ENCODE measurements at regions not wholly inside any gene's neighbourhood (a gene's known extent, or its start where the extent isn't known, plus 50 kb on each side); places are given as distances from the start of the nearest gene placed in this dataset.

DNA sequence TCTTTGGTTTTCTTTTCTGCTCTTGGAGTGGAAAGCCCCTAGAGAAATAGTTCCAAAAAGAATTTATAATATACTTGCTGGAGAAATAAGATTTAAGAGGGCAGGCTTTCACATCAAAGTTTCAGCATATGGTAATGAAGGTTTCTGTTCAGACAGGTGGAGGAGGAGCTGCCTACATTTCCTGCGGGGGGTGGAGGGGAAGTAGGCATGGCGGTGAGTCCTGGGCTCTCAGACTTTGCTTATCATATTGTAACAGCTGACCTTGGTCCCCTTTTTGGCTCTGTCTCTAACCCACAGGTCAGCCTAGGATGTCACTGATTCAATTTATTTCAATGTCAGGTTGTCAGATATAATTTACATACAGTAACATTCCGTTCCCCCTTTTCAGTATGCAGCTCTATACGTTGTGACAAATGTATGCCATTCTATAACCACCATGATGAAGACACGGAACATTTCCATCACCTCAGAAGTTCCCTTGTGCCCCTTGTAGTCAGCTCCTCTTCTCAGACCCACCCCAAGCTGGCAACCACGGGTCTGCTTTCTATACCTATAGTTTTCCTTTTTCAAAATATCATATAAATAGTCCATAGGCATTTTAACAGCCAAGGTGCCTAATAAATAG is 77.6 kb upstream of the GGTLC1 start:
- TF ChIP-seq, protein P1, sequence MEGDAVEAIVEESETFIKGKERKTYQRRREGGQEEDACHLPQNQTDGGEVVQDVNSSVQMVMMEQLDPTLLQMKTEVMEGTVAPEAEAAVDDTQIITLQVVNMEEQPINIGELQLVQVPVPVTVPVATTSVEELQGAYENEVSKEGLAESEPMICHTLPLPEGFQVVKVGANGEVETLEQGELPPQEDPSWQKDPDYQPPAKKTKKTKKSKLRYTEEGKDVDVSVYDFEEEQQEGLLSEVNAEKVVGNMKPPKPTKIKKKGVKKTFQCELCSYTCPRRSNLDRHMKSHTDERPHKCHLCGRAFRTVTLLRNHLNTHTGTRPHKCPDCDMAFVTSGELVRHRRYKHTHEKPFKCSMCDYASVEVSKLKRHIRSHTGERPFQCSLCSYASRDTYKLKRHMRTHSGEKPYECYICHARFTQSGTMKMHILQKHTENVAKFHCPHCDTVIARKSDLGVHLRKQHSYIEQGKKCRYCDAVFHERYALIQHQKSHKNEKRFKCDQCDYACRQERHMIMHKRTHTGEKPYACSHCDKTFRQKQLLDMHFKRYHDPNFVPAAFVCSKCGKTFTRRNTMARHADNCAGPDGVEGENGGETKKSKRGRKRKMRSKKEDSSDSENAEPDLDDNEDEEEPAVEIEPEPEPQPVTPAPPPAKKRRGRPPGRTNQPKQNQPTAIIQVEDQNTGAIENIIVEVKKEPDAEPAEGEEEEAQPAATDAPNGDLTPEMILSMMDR (IDR thresholded peaks at IDR 0.05; ENCODE audit: low read depth, low read length, missing input control), result no peak
- TF ChIP-seq, protein P2, sequence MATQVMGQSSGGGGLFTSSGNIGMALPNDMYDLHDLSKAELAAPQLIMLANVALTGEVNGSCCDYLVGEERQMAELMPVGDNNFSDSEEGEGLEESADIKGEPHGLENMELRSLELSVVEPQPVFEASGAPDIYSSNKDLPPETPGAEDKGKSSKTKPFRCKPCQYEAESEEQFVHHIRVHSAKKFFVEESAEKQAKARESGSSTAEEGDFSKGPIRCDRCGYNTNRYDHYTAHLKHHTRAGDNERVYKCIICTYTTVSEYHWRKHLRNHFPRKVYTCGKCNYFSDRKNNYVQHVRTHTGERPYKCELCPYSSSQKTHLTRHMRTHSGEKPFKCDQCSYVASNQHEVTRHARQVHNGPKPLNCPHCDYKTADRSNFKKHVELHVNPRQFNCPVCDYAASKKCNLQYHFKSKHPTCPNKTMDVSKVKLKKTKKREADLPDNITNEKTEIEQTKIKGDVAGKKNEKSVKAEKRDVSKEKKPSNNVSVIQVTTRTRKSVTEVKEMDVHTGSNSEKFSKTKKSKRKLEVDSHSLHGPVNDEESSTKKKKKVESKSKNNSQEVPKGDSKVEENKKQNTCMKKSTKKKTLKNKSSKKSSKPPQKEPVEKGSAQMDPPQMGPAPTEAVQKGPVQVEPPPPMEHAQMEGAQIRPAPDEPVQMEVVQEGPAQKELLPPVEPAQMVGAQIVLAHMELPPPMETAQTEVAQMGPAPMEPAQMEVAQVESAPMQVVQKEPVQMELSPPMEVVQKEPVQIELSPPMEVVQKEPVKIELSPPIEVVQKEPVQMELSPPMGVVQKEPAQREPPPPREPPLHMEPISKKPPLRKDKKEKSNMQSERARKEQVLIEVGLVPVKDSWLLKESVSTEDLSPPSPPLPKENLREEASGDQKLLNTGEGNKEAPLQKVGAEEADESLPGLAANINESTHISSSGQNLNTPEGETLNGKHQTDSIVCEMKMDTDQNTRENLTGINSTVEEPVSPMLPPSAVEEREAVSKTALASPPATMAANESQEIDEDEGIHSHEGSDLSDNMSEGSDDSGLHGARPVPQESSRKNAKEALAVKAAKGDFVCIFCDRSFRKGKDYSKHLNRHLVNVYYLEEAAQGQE (IDR thresholded peaks at IDR 0.05), result no peak
- TF ChIP-seq GABPA (IDR thresholded peaks at IDR 0.05 in 1 of 2, conservative IDR thresholded peaks at IDR 0.05 in 1 of 2) (no peak), RAD21 (IDR thresholded peaks at IDR 0.05) (no peak)
